ENCODE measurements at regions not wholly inside any gene's neighbourhood (a gene's known extent, or its start where the extent isn't known, plus 50 kb on each side); places are given as distances from the start of the nearest gene placed in this dataset.

GRCh38 chr12:61758661-61759060, 501.5 kb upstream of the USP15 start:
- no peak for TF ChIP-seq CTCF (IDR thresholded peaks at IDR 0.05)
- H3K27ac ChIP-seq: peak overlapping the region in 1 of 2 donors; percentile 50
- H3K4me1 ChIP-seq (ENCODE audit: control insufficient read depth in 1 of 2, low read depth in 2 of 2): peaks cover 3 to 14% of the 10 kb centered on the region in 2 donors
- H3K4me3 ChIP-seq: no peak overlapping the region
- ATAC-seq (ENCODE audit: insufficient number of reproducible peaks, low FRiP score, low read depth) (no peak), DNase-seq (ENCODE audit: low spot score) (no peak)
- no peaks in the 10 kb centered on the region for H3K36me3 ChIP-seq
- no peaks in the 10 kb centered on the region for H3K27me3 ChIP-seq (replicated peaks; ENCODE audit: insufficient read depth)
- H3K9me3 ChIP-seq: no peaks in the 10 kb centered on the region

DNA sequence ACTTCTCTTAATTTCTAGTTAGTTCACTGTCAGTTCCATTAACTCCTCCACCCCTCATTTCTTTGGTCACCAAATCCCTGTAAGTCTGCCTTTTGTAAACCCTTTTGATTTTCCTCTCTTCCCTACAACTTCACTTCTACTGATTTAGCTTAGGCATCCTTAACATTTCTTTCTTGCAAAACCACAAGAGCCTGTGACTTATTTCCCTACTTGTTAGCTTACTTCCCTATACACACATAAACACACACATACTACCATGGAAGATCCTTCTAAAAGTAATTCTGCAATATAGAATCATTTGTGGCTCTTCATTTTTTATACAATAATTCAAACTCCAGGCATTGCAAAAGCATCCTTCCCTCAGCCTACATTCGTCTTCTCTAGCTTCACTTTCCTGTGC, 494.3 kb upstream of the USP15 start:
- Histone ChIP-seq H3K27me3 (replicated peaks; ENCODE audit: insufficient read depth) (no peaks in the 10 kb centered on the region), H3K4me1 (ENCODE audit: control insufficient read depth in 1 of 2, low read depth in 2 of 2) (no peaks in the 10 kb centered on the region), H3K9me3 (no peaks in the 10 kb centered on the region), H3K36me3 (no peaks in the 10 kb centered on the region), H3K4me3 (no peak overlapping the region), H3K27ac (no peak overlapping the region)
- ATAC-seq (ENCODE audit: insufficient number of reproducible peaks, low FRiP score, low read depth) (no peak), DNase-seq (ENCODE audit: low spot score) (no peak)
- TF ChIP-seq CTCF (IDR thresholded peaks at IDR 0.05): no peak

DNA sequence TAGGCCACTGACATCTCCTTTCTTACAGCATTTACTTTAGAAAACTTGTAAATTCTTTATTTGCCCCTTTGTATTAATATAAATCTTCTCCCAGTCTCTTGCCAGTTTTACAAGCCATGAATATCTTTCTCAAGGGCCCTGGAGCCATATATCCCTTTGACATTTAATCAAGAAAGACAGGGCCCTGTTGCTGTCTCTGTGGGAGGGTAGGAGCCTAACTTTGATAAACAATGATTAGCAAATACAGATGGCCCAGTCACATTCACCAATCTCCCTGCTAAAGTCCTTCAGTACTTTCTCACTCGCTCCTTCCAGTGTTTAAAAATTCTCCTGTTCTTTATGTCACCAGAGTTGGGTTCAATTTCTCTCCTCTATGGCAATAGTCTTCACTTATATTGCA, 479.8 kb upstream of the USP15 start:
- Histone ChIP-seq H3K36me3 (no peaks in the 10 kb centered on the region), H3K9me3 (no peaks in the 10 kb centered on the region), H3K27ac (no peak overlapping the region), H3K27me3 (replicated peaks; ENCODE audit: insufficient read depth) (no peaks in the 10 kb centered on the region), H3K4me3 (no peak overlapping the region), H3K4me1 (ENCODE audit: control insufficient read depth in 1 of 2, low read depth in 2 of 2) (peaks cover 4 to 8% of the 10 kb centered on the region in 2 donors)
- no peak for TF ChIP-seq CTCF (IDR thresholded peaks at IDR 0.05)
- no peak for DNase-seq (ENCODE audit: low spot score)
- ATAC-seq (ENCODE audit: insufficient number of reproducible peaks, low FRiP score, low read depth): no peak

DNA sequence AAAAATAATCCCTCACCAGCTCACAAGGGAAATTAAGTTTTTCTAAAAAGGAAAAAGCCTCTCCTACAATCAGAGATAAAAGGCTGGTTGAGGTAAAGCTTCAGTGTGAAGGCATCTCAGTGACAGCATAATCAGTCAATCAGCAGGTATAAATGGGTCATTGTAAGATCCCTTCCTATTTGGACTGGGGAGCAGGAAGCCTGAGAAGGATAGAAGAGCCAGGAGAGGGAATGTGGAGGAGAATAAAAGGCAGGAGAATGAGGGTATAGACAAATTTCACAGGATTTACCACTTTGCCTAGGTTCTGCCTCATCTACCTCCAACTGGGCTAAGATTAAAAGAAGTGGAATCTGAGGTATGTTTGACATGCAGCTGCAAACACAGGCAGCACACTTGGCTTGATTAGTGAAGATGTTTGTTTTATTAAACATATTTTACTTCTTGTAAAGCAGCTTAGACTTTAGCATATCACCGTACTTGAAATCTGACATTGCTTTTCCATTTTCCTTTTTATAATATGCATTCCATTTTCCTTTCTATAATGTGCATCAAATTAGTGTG, 479.1 kb upstream of the USP15 start:
- ATAC-seq (ENCODE audit: insufficient number of reproducible peaks, low FRiP score, low read depth): no peak
- no peaks in the 10 kb centered on the region for H3K9me3 ChIP-seq
- no peak overlapping the region for H3K27ac ChIP-seq
- peaks cover 4 to 8% of the 10 kb centered on the region in 2 donors for H3K4me1 ChIP-seq (ENCODE audit: control insufficient read depth in 1 of 2, low read depth in 2 of 2)
- no peaks in the 10 kb centered on the region for H3K36me3 ChIP-seq
- no peak overlapping the region for H3K4me3 ChIP-seq
- no peak for TF ChIP-seq CTCF (IDR thresholded peaks at IDR 0.05)
- H3K27me3 ChIP-seq (replicated peaks; ENCODE audit: insufficient read depth): no peaks in the 10 kb centered on the region
- DNase-seq (ENCODE audit: low spot score): no peak

DNA sequence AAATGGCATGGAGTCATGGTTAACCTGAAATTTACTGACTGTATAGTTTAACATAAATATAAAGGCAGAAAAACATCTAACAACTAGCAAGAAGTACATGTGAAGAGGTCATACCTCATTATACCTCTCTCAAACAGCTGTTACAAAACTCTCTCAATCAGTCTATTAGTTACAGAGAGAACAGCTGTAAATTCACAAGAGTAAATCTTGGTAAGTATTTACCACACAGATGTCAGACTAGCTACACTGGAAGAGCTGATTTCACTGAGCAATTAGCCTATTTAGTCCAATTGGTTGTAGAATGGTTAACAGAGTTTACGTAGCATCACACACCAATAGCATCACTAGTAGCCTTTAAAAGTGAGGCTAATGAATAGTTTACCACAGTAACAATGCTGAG, 463.4 kb upstream of the USP15 start:
- no peak for TF ChIP-seq CTCF (IDR thresholded peaks at IDR 0.05)
- Histone ChIP-seq H3K9me3 (no peaks in the 10 kb centered on the region), H3K4me1 (ENCODE audit: control insufficient read depth in 1 of 2, low read depth in 2 of 2) (peaks cover 0 to 9% of the 10 kb centered on the region in 2 donors), H3K36me3 (no peaks in the 10 kb centered on the region), H3K27ac (no peak overlapping the region), H3K4me3 (peak overlapping the region; percentile 29), H3K27me3 (replicated peaks; ENCODE audit: insufficient read depth) (no peaks in the 10 kb centered on the region)
- ATAC-seq (ENCODE audit: insufficient number of reproducible peaks, low FRiP score, low read depth): no peak
- no peak for DNase-seq (ENCODE audit: low spot score)

All from thoracic aorta (tissue), 2 donors.